Pancreas (tissue), 10 donors: ENCODE measurements at regions not wholly inside any gene's neighbourhood (a gene's known extent, or its start where the extent isn't known, plus 50 kb on each side); places are given as distances from the start of the nearest gene placed in this dataset.

Experiments
- ATAC-seq, 4 donors: fragments of 200-7000 bp; cut with Tn5 transposase; one replicate each; pipeline versions ENCODE4 v1.8.0 to v1.9.1; 2020; ENCODE audit warnings: mild to moderate bottlenecking in 4 of 4, moderate library complexity in 4 of 4
- DNase-seq, 6 donors: peaks; one replicate each; pipeline ENCODE4 v3.0.0-alpha.2; 2020
- FAIRE-seq: peaks from 2 replicates; lab custom pipeline; 2012; peaks lifted over from hg19 to GRCh38; lab: Jason Lieb, UNC
- H3K27ac ChIP-seq, 4 donors: fragments of 200-600 bp; sonication (generic); 1 replicate in 3 of 4; 2 replicates in 1 of 4; pipeline versions ENCODE4 v1.5.0 to v1.8.0; 2020
- H3K27me3 ChIP-seq, 4 donors: fragments of 200-600 bp; one replicate each; pipeline ENCODE4 v1.8.0; 2021
- H3K36me3 ChIP-seq, 3 donors: fragments of 200-600 bp; sonication (generic) in 1 of 3; one replicate each; pipeline versions ENCODE4 v1.5.0 to v1.8.0; 2020 to 2021
- H3K4me1 ChIP-seq, 3 donors: fragments of 200-600 bp; one replicate each; pipeline ENCODE4 v1.8.0; 2021
- H3K4me3 ChIP-seq, 4 donors: fragments of 200-600 bp; sonication (generic) in 2 of 4; one replicate each; pipeline versions ENCODE4 v1.5.0 to v1.8.0; 2020 to 2021
- H3K9me3 ChIP-seq, 4 donors: fragments of 200-600 bp; one replicate each; pipeline ENCODE4 v1.8.0; 2021
- CTCF ChIP-seq, 4 donors: fragments of 200-600 bp; sonication (generic) in 3 of 4; IDR thresholded peaks; one replicate each; pipeline versions ENCODE4 v1.5.0 to v1.8.0; 2021; ENCODE audit warnings: antibody characterized with exemption in 4 of 4
- WGBS, 2 donors: extraction: QIAGEN DNeasy Blood & Tissue Kit; methylation state at CpG; one replicate each; pipeline ENCODE4 v1.1.7; 2013; 5-methylcytosine and 5-hydroxymethylcytosine counted together
- intact Hi-C, 3 donors: fragments of 100-400 bp; cut with DNase I; formaldehyde crosslinking; loops; one replicate each; pipeline versions ENCODE4 v1.11.1 to v1.14.2; 2022
- donor health status: healthy with polysubstance abuse.
- donor health status: DM: no; HTN: no; CAD: no; lungs with moderate emphysema.
- donor health status: DM: no; HTN: no; CAD: no.
- donor health status: control.
- donor health status: control.
- donor health status: Bipolar disorder and iron deficiency.
- donor health status: DM: yes; HTN: yes; CAD: no.
- donor health status: DM: no; HTN: no; CAD: no.
- donor health status: DM: no; HTN: no; CAD: no.
- donor health status: DM: yes; HTN: yes; CAD: no.

GRCh38 chr18:8979258-8979988, 123.1 kb upstream of the NDUFV2 start:
- H3K27ac ChIP-seq = no peak overlapping the region
- FAIRE-seq = no peak
- WGBS, 2 donors = 88 to 89% methylated on average over 3 of the region's 3 CpGs
- H3K9me3 ChIP-seq = no peaks in the 10 kb centered on the region
- H3K27me3 ChIP-seq = no peaks in the 10 kb centered on the region
- no peak for ATAC-seq
- H3K36me3 ChIP-seq = no peaks in the 10 kb centered on the region
- intact Hi-C loops = no loop called here
- H3K4me1 ChIP-seq = no peaks in the 10 kb centered on the region
- no peak for DNase-seq
- H3K4me3 ChIP-seq = no peak overlapping the region
- no peak for TF ChIP-seq CTCF (IDR thresholded peaks at IDR 0.05)

- Histone ChIP-seq H3K4me1 (no peaks in the 10 kb centered on the region), H3K27me3 (no peaks in the 10 kb centered on the region), H3K36me3 (no peaks in the 10 kb centered on the region), H3K4me3 (no peak overlapping the region), H3K27ac (no peak overlapping the region), H3K9me3 (no peaks in the 10 kb centered on the region)
- intact Hi-C loops = loop anchor here in 1 of 3 donors (10.0 kb wide), 1 partner anchor 326 kb away; no protein-coding TSS in a partner anchor
- 90 to 92% methylated on average over 6 of the region's 6 CpGs for WGBS, 2 donors
- no peak for ATAC-seq
- no peak for FAIRE-seq
- no peak for DNase-seq
- TF ChIP-seq CTCF (IDR thresholded peaks at IDR 0.05) = no peak
Measured at GRCh38 chr18:8980496-8980895, 122.0 kb upstream of the NDUFV2 start.

- Histone ChIP-seq H3K27ac (no peak overlapping the region), H3K36me3 (no peaks in the 10 kb centered on the region), H3K27me3 (no peaks in the 10 kb centered on the region), H3K4me1 (no peaks in the 10 kb centered on the region), H3K9me3 (no peaks in the 10 kb centered on the region), H3K4me3 (no peak overlapping the region)
- intact Hi-C loops = loop anchor here in 1 of 3 donors (10.0 kb wide), 1 partner anchor 326 kb away; no protein-coding TSS in a partner anchor
- ATAC-seq (peak in 2 of 4 donors; percentile 62 to 71), FAIRE-seq (no peak), DNase-seq (no peak)
- no peak for TF ChIP-seq CTCF (IDR thresholded peaks at IDR 0.05)
- 85 to 89% methylated on average over 6 of the region's 6 CpGs for WGBS, 2 donors
Measured at GRCh38 chr18:8980918-8981317, 121.6 kb upstream of the NDUFV2 start.

GRCh38 chr18:8982416-8983183, 119.9 kb upstream of the NDUFV2 start:
- Histone ChIP-seq H3K36me3 (no peaks in the 10 kb centered on the region), H3K27ac (no peak overlapping the region), H3K9me3 (no peaks in the 10 kb centered on the region), H3K27me3 (no peaks in the 10 kb centered on the region), H3K4me3 (no peak overlapping the region), H3K4me1 (peaks cover 2 to 9% (median 9%) of the 10 kb centered on the region in 3 donors)
- TF ChIP-seq CTCF (IDR thresholded peaks at IDR 0.05) = peak in 1 of 4 donors; percentile 31
- FAIRE-seq (no peak), DNase-seq (peak in 1 of 6 donors; percentile 42), ATAC-seq (peak; percentile 55 to 68 (median 65))
- intact Hi-C loops = loop anchor here in 1 of 3 donors (10.0 kb wide), 1 partner anchor 328 kb away; no protein-coding TSS in a partner anchor
- WGBS, 2 donors = 40 to 45% methylated on average over 13 of the region's 13 CpGs
